Astrocyte (in vitro differentiated cells and primary cell): ENCODE measurements at regions not wholly inside any gene's neighbourhood (a gene's known extent, or its start where the extent isn't known, plus 50 kb on each side); places are given as distances from the start of the nearest gene placed in this dataset.

Experiments
- EZH2 ChIP-seq: IDR thresholded peaks from 2 replicates; pipeline ENCODE4 v1.6.1; 2012; ENCODE audit warnings: mild to moderate bottlenecking, low read length, inconsistent platforms; ENCODE audit not compliant: insufficient read depth
- TF ChIP-seq, protein P1 (sequence below): IDR thresholded peaks from 2 replicates; pipeline ENCODE4 v1.5.1; 2011; ENCODE audit warnings: low read depth, mild to moderate bottlenecking, inconsistent platforms, low read length, moderate library complexity; ENCODE audit not compliant: insufficient read depth

DNA sequence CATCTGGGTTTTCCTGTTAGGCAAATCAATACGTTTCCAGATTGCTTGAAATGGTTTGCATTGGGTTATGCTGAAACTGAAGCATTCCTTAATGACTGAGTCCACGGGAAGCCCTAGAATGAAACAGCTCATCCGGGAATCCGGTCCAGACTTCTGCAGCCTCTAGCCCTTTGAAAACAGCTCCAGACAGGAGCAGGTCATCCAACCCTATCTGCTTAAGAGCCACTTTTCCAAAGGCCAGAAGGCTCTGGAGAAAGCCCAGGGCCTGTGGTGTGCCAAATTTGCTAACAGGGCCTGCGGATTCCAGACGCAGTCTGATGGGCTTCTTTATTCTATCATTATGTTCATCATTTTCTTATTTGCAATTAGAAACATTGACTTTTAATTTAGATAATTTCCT is 265.4 kb downstream of the SKIDA1 start:
- no peak for TF ChIP-seq EZH2
- TF ChIP-seq, protein P1, sequence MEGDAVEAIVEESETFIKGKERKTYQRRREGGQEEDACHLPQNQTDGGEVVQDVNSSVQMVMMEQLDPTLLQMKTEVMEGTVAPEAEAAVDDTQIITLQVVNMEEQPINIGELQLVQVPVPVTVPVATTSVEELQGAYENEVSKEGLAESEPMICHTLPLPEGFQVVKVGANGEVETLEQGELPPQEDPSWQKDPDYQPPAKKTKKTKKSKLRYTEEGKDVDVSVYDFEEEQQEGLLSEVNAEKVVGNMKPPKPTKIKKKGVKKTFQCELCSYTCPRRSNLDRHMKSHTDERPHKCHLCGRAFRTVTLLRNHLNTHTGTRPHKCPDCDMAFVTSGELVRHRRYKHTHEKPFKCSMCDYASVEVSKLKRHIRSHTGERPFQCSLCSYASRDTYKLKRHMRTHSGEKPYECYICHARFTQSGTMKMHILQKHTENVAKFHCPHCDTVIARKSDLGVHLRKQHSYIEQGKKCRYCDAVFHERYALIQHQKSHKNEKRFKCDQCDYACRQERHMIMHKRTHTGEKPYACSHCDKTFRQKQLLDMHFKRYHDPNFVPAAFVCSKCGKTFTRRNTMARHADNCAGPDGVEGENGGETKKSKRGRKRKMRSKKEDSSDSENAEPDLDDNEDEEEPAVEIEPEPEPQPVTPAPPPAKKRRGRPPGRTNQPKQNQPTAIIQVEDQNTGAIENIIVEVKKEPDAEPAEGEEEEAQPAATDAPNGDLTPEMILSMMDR = no peak
